Testis (tissue), 2 donors: ENCODE measurements at regions not wholly inside any gene's neighbourhood (a gene's known extent, or its start where the extent isn't known, plus 50 kb on each side); places are given as distances from the start of the nearest gene placed in this dataset.

ENCODE experiments used
- DNase-seq: peaks from one replicate; pipeline ENCODE4 v3.0.0-alpha.2; 2019
- H3K27ac ChIP-seq, 2 donors: fragments of 200-600 bp; sonication (generic); one replicate each; pipeline ENCODE4 v1.5.1; 2019
- H3K27me3 ChIP-seq: fragments of 200-600 bp; sonication (generic); one replicate; pipeline ENCODE4 v1.5.1; 2019
- H3K36me3 ChIP-seq: fragments of 200-600 bp; sonication (generic); one replicate; pipeline ENCODE4 v1.5.1; 2017; ENCODE audit warnings: low read depth; ENCODE audit errors: missing control alignments
- H3K4me1 ChIP-seq: fragments of 200-600 bp; sonication (generic); one replicate; pipeline ENCODE4 v1.5.1; 2019
- H3K4me3 ChIP-seq, 2 donors: fragments of 200-600 bp; sonication (generic); one replicate each; pipeline ENCODE4 v1.5.1; 2017 to 2019
- H3K9me3 ChIP-seq: fragments of 200-600 bp; sonication (generic); one replicate; pipeline ENCODE4 v1.5.1; 2017
- POLR2A ChIP-seq: fragments of 450-650 bp; IDR thresholded peaks from one replicate; pipeline ENCODE4 v1.6.1; 2017; ENCODE audit warnings: antibody characterized with exemption, mild to moderate bottlenecking, moderate library complexity
- WGBS, 2 donors: methylation state at CpG; one replicate each; pipeline ENCODE4 v1.1.5; 2018; 5-methylcytosine and 5-hydroxymethylcytosine counted together
- intact Hi-C: fragments of 100-400 bp; cut with DNase I; formaldehyde crosslinking; loops from one replicate; pipeline ENCODE4 v1.15.1; 2023; ENCODE audit warnings: low total_unique reads
- TF ChIP-seq, protein P1 (sequence below), 3 experiments: fragments of 450-650 bp in 2 of 3; fragments of 200-600 bp in 1 of 3; sonication (generic) in 1 of 3; IDR thresholded peaks; one replicate each; pipeline ENCODE4 v1.5.1; 2016 to 2019; ENCODE audit warnings: antibody characterized with exemption in 3 of 3, mild to moderate bottlenecking in 2 of 3, moderate library complexity in 1 of 3

GRCh38 chr14:97730706-97731105 lies 933.5 kb downstream of the VRK1 start:
- no peak for DNase-seq
- Histone ChIP-seq H3K36me3 (no peaks in the 10 kb centered on the region), H3K4me3 (no peak overlapping the region), H3K9me3 (no peaks in the 10 kb centered on the region), H3K27ac (no peak overlapping the region), H3K27me3 (no peaks in the 10 kb centered on the region), H3K4me1 (no peaks in the 10 kb centered on the region)
- WGBS, 2 donors, result 94% methylated on average over 4 of the region's 4 CpGs
- TF ChIP-seq, protein P1, sequence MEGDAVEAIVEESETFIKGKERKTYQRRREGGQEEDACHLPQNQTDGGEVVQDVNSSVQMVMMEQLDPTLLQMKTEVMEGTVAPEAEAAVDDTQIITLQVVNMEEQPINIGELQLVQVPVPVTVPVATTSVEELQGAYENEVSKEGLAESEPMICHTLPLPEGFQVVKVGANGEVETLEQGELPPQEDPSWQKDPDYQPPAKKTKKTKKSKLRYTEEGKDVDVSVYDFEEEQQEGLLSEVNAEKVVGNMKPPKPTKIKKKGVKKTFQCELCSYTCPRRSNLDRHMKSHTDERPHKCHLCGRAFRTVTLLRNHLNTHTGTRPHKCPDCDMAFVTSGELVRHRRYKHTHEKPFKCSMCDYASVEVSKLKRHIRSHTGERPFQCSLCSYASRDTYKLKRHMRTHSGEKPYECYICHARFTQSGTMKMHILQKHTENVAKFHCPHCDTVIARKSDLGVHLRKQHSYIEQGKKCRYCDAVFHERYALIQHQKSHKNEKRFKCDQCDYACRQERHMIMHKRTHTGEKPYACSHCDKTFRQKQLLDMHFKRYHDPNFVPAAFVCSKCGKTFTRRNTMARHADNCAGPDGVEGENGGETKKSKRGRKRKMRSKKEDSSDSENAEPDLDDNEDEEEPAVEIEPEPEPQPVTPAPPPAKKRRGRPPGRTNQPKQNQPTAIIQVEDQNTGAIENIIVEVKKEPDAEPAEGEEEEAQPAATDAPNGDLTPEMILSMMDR (IDR thresholded peaks at IDR 0.05), result no peak
- TF ChIP-seq POLR2A, result no peak
- intact Hi-C loops, result no loop called here

DNA sequence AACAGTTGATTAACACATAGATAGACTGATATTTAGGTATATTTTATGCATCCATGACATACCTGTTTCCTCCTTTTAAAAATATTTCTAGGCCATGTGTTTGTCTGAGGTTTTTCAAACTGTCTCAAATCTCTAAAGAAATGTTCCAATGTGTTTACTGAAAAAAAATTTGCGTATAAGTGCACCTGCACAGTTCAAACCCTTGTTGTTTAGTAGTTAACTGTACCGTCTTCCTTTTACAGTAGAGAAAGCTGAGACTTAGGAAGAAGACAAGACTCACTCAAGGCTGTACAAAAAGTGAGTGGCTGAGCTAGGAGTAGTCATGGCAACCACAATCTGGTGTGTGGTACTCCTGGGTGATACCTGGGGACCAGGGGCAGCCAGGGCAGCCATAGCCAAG lies 934.6 kb downstream of the VRK1 start:
- TF ChIP-seq, protein P1 (IDR thresholded peaks at IDR 0.05), result no peak
- TF ChIP-seq POLR2A, result no peak
- DNase-seq, result no peak
- intact Hi-C loops, result no loop called here
- Histone ChIP-seq H3K4me3 (no peak overlapping the region), H3K9me3 (no peaks in the 10 kb centered on the region), H3K27ac (no peak overlapping the region), H3K36me3 (no peaks in the 10 kb centered on the region), H3K27me3 (no peaks in the 10 kb centered on the region), H3K4me1 (no peaks in the 10 kb centered on the region)
- WGBS, 2 donors, result 91 to 93% methylated on average over 2 of the region's 2 CpGs

GRCh38 chr14:97747316-97747715 lies 950.1 kb downstream of the VRK1 start:
- H3K9me3 ChIP-seq, result no peaks in the 10 kb centered on the region
- H3K4me3 ChIP-seq, result no peak overlapping the region
- no peak for DNase-seq
- H3K27ac ChIP-seq, result no peak overlapping the region
- no peaks in the 10 kb centered on the region for H3K36me3 ChIP-seq
- intact Hi-C loops, result no loop called here
- H3K27me3 ChIP-seq, result no peaks in the 10 kb centered on the region
- TF ChIP-seq, protein P1 (IDR thresholded peaks at IDR 0.05), result no peak
- no peaks in the 10 kb centered on the region for H3K4me1 ChIP-seq
- WGBS, 2 donors, result 57 to 59% methylated on average over 2 of the region's 2 CpGs

- TF ChIP-seq, protein P1 (IDR thresholded peaks at IDR 0.05), result no peak
- TF ChIP-seq POLR2A, result no peak
- Histone ChIP-seq H3K4me3 (no peak overlapping the region), H3K4me1 (no peaks in the 10 kb centered on the region), H3K27me3 (no peaks in the 10 kb centered on the region), H3K27ac (no peak overlapping the region), H3K36me3 (no peaks in the 10 kb centered on the region), H3K9me3 (no peaks in the 10 kb centered on the region)
- intact Hi-C loops, result no loop called here
- no peak for DNase-seq
- WGBS, 2 donors, result 88 to 93% methylated on average over 5 of the region's 5 CpGs
Measured at GRCh38 chr14:97748616-97749015, 951.4 kb downstream of the VRK1 start.

DNA sequence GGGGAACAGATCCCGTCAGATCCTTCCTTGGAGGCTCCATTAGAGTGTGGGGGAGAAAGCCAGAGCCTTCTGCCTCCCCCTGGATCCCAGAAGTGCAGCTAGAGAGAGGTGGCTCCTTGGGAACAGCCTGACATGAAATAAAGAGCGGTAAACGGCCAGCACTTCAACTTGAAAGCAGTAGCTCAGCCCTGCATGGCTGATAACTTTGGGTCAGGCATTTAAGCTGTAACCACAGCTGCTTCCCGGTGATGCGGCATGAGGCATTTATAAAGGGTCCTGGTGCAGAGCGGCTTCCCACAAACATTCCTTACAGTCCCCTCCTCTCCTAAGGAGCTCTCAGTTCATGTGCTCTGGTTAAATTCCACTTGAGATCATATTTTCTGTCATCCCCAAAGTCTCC lies 960.3 kb downstream of the VRK1 start:
- no peak for DNase-seq
- Histone ChIP-seq H3K9me3 (no peaks in the 10 kb centered on the region), H3K27ac (no peak overlapping the region), H3K4me1 (no peaks in the 10 kb centered on the region), H3K27me3 (no peaks in the 10 kb centered on the region), H3K36me3 (no peaks in the 10 kb centered on the region), H3K4me3 (no peak overlapping the region)
- TF ChIP-seq, protein P1 (IDR thresholded peaks at IDR 0.05), result no peak
- no peak for TF ChIP-seq POLR2A
- intact Hi-C loops, result no loop called here
- 20 to 36% methylated on average over 6 of the region's 6 CpGs for WGBS, 2 donors
